ENCODE measurements at regions not wholly inside any gene's neighbourhood (a gene's known extent, or its start where the extent isn't known, plus 50 kb on each side); places are given as distances from the start of the nearest gene placed in this dataset.

GRCh38 chr3:5488771-5489170 is 301.3 kb downstream of the EDEM1 start:
- no peak for ATAC-seq
- TF ChIP-seq CREB5 (CRISPR knock-in tag; IDR thresholded peaks at IDR 0.05; ENCODE audit: low read depth), result no peak
- TF ChIP-seq ZNF565 (CRISPR knock-in tag; conservative IDR thresholded peaks at IDR 0.05; ENCODE audit: low read depth), result no peak
- TF ChIP-seq ZC3H10 (CRISPR knock-in tag; IDR thresholded peaks at IDR 0.05), result no peak
- no peak for TF ChIP-seq ZNF8 (CRISPR knock-in tag; IDR thresholded peaks at IDR 0.05)
- TF ChIP-seq PPARA (CRISPR knock-in tag; IDR thresholded peaks at IDR 0.05; ENCODE audit: borderline replicate concordance), result no peak
- TF ChIP-seq OSR1 (CRISPR knock-in tag; IDR thresholded peaks at IDR 0.05), result no peak
- no peak for TF ChIP-seq TSHZ2 (CRISPR knock-in tag; IDR thresholded peaks at IDR 0.05)
- no peak for TF ChIP-seq CSDC2 (CRISPR knock-in tag; IDR thresholded peaks at IDR 0.05)
- no peak for TF ChIP-seq SNAI2 (CRISPR knock-in tag; IDR thresholded peaks at IDR 0.05)

- no peak for TF ChIP-seq ZNF70 (CRISPR knock-in tag; IDR thresholded peaks at IDR 0.05)
- no peak for TF ChIP-seq ZC3H10 (CRISPR knock-in tag; IDR thresholded peaks at IDR 0.05)
- no peak for TF ChIP-seq SNAI2 (CRISPR knock-in tag; IDR thresholded peaks at IDR 0.05)
- TF ChIP-seq BACH2 (CRISPR knock-in tag; IDR thresholded peaks at IDR 0.05; ENCODE audit: borderline replicate concordance), result no peak
- TF ChIP-seq CSRNP3 (CRISPR knock-in tag; IDR thresholded peaks at IDR 0.05), result no peak
- no peak for TF ChIP-seq TCF4 (CRISPR knock-in tag; IDR thresholded peaks at IDR 0.05; ENCODE audit: borderline replicate concordance)
- no peak for TF ChIP-seq ISL1 (CRISPR knock-in tag; IDR thresholded peaks at IDR 0.05)
- TF ChIP-seq CSDC2 (CRISPR knock-in tag; IDR thresholded peaks at IDR 0.05), result no peak
- TF ChIP-seq OSR1 (CRISPR knock-in tag; IDR thresholded peaks at IDR 0.05), result no peak
- no peak for TF ChIP-seq POU6F1 (CRISPR knock-in tag; IDR thresholded peaks at IDR 0.05; ENCODE audit: borderline replicate concordance, low read depth)
- TF ChIP-seq GLIS3 (CRISPR knock-in tag; IDR thresholded peaks at IDR 0.05), result no peak
- no peak for TF ChIP-seq ZNF565 (CRISPR knock-in tag; conservative IDR thresholded peaks at IDR 0.05; ENCODE audit: low read depth)
- ATAC-seq, result no peak
Measured at GRCh38 chr3:5489536-5489935, 302.0 kb downstream of the EDEM1 start.

- no peak for ATAC-seq
- TF ChIP-seq ZNF8 (CRISPR knock-in tag; IDR thresholded peaks at IDR 0.05), result no peak
- TF ChIP-seq CSRNP3 (CRISPR knock-in tag; IDR thresholded peaks at IDR 0.05), result no peak
- no peak for TF ChIP-seq GLIS3 (CRISPR knock-in tag; IDR thresholded peaks at IDR 0.05)
- TF ChIP-seq ZNF565 (CRISPR knock-in tag; conservative IDR thresholded peaks at IDR 0.05; ENCODE audit: low read depth), result no peak
- TF ChIP-seq RARB (CRISPR knock-in tag; IDR thresholded peaks at IDR 0.05), result no peak
- TF ChIP-seq ISL1 (CRISPR knock-in tag; IDR thresholded peaks at IDR 0.05), result no peak
- TF ChIP-seq SNAI2 (CRISPR knock-in tag; IDR thresholded peaks at IDR 0.05), result no peak
- no peak for TF ChIP-seq POU6F1 (CRISPR knock-in tag; IDR thresholded peaks at IDR 0.05; ENCODE audit: borderline replicate concordance, low read depth)
- no peak for TF ChIP-seq OSR1 (CRISPR knock-in tag; IDR thresholded peaks at IDR 0.05)
- no peak for TF ChIP-seq ESRRG (CRISPR knock-in tag; IDR thresholded peaks at IDR 0.05)
- no peak for TF ChIP-seq ZFP30 (CRISPR knock-in tag; IDR thresholded peaks at IDR 0.05)
- no peak for TF ChIP-seq ARNTL (CRISPR knock-in tag; IDR thresholded peaks at IDR 0.05; ENCODE audit: borderline replicate concordance, low read depth)
- TF ChIP-seq PPARA (CRISPR knock-in tag; IDR thresholded peaks at IDR 0.05; ENCODE audit: borderline replicate concordance), result no peak
Measured at GRCh38 chr3:5494905-5495519, 307.5 kb downstream of the EDEM1 start.
